IPS-20b (cell line): ENCODE measurements at regions not wholly inside any gene's neighbourhood (a gene's known extent, or its start where the extent isn't known, plus 50 kb on each side); places are given as distances from the start of the nearest gene placed in this dataset.

ENCODE experiments used
- H3K27ac ChIP-seq: one replicate; pipeline ENCODE4 v1.5.1; 2013; ENCODE audit warnings: low read length
- H3K27me3 ChIP-seq: 2 replicates; pipeline ENCODE4 v1.6.1; 2013; ENCODE audit warnings: mild to moderate bottlenecking, low read length, inconsistent platforms; ENCODE audit not compliant: insufficient read depth
- H3K36me3 ChIP-seq: 2 replicates; pipeline ENCODE4 v1.6.1; 2013; ENCODE audit warnings: low read depth, mild to moderate bottlenecking, inconsistent platforms, low read length, moderate library complexity; ENCODE audit not compliant: insufficient read depth
- H3K4me1 ChIP-seq: 2 replicates; pipeline ENCODE4 v1.6.1; 2013; ENCODE audit warnings: mild to moderate bottlenecking, control low read depth, inconsistent platforms, low read length, moderate library complexity; ENCODE audit not compliant: insufficient read depth
- H3K4me3 ChIP-seq: 2 replicates; pipeline ENCODE4 v1.5.1; 2013; ENCODE audit warnings: mild to moderate bottlenecking, low read length, inconsistent platforms
- H3K9ac ChIP-seq: 2 replicates; pipeline ENCODE4 v1.6.1; 2013; ENCODE audit warnings: low read depth, mild to moderate bottlenecking, inconsistent platforms, low read length, moderate library complexity
- H3K9me3 ChIP-seq: 2 replicates; pipeline ENCODE4 v1.6.1; 2013; ENCODE audit warnings: mild to moderate bottlenecking, low read depth, low read length, inconsistent platforms; ENCODE audit not compliant: insufficient read depth

DNA sequence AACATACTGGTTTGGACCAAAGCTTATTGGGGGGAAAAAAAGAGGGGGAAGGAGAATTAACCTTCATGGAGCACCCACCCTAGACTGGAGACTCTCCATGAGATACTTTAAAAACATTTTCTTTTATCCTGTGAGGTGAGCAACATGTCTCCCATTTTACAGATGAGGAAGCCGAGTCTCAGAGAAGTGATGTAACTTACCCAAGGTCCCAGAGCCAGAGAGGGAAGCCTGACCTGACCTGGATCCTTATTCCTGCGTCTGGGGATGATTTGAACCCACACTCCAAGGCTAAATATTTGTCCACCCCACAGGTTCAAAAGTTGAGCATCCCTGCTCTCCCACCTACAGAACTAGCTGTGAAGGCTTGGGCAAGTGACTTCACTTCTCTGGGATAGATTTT, 137.9 kb upstream of the JUN start:
- Histone ChIP-seq H3K27ac (no peak overlapping the region), H3K27me3 (no peaks in the 10 kb centered on the region), H3K9me3 (no peaks in the 10 kb centered on the region), H3K36me3 (no peaks in the 10 kb centered on the region), H3K4me1 (no peaks in the 10 kb centered on the region), H3K4me3 (no peak overlapping the region), H3K9ac (no peak overlapping the region)

DNA sequence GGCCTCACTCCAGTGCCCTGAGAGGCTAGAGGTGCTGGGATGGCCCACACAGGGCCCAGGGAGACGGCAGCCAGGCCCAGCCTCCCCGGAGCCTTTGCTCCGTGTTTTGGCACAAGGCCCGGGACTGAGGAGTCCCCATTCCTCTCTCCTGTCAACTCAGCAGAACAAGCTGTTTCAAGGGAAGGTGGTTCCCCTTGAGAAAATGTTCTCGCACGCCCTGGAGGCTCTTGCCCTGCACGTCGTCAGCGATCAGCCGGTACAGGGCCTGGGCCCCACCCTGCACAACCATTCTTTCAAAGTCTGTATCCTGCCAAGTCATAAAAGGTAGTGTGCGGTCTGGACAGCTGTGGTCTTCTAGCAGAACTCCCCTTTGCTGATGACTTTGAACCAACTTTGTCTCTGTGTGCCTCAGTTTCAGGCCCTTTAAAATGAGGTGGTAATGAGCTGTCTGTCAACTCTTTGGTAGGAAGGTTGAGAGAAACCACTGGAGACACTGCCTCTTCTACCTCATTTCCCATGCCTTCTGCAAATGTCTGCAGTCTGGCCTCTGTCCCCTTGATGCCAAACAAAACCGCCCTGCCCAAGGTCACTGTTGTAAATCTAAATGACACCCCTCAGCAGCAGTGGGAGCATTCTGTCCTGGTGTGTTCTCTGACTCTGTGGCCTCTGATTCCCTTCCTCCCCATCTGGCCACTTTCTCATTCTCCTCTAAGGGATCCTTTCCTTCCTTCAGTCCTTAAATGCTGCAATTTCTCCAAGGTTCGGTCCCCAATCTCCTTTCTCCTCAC, 138.6 kb upstream of the JUN start:
- Histone ChIP-seq H3K9me3 (no peaks in the 10 kb centered on the region), H3K4me3 (no peak overlapping the region), H3K4me1 (no peaks in the 10 kb centered on the region), H3K27me3 (no peaks in the 10 kb centered on the region), H3K9ac (no peak overlapping the region), H3K36me3 (no peaks in the 10 kb centered on the region), H3K27ac (no peak overlapping the region)

DNA sequence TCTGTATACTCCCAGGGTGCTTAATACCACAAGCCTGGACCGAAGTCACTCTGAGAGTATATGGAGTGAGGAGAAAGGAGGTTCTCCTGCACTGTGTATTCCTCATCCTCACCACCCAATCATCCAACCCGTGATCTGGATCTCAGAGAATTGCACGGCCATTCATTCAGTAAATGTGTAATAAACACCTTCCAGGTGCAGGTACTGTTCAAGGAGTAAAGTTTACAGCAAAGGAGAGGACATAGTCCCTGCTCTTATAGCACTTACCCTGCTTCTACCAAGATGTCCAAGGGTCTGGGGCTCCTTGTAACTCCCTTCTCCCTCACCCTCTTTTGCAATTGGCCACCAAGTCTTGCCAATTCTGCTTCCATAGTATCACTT, 139.2 kb upstream of the JUN start:
- Histone ChIP-seq H3K4me3 (no peak overlapping the region), H3K27ac (no peak overlapping the region), H3K9me3 (no peaks in the 10 kb centered on the region), H3K9ac (no peak overlapping the region), H3K36me3 (no peaks in the 10 kb centered on the region), H3K27me3 (no peaks in the 10 kb centered on the region), H3K4me1 (no peaks in the 10 kb centered on the region)

DNA sequence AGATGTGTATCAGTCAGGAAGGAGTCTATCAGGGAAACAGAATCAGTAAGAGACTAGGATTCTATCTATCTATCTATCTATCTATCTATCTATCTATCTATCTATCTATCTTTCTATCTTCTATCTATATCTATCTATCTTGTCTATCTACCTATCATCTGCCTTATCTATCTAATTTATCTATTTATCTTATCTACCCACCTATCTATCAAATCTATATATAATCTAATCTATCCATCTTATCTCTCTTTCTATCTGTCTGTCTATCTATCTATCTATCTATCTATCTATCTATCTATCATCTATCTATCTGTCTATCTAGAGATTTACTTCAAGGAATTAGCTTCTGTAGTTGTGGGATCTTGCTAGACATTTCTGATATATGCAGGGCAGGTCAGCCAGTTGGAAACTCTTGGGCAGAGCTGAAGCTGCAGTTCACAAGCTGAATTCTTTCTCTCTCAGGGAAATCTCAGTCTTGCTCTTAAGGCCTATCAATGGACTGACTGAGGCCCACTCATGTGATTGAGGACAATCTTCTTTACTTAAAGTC, 140.2 kb upstream of the JUN start:
- H3K36me3 ChIP-seq = no peaks in the 10 kb centered on the region
- no peaks in the 10 kb centered on the region for H3K4me1 ChIP-seq
- no peak overlapping the region for H3K27ac ChIP-seq
- H3K9me3 ChIP-seq = no peaks in the 10 kb centered on the region
- H3K4me3 ChIP-seq = no peak overlapping the region
- H3K9ac ChIP-seq = no peak overlapping the region
- H3K27me3 ChIP-seq = no peaks in the 10 kb centered on the region

DNA sequence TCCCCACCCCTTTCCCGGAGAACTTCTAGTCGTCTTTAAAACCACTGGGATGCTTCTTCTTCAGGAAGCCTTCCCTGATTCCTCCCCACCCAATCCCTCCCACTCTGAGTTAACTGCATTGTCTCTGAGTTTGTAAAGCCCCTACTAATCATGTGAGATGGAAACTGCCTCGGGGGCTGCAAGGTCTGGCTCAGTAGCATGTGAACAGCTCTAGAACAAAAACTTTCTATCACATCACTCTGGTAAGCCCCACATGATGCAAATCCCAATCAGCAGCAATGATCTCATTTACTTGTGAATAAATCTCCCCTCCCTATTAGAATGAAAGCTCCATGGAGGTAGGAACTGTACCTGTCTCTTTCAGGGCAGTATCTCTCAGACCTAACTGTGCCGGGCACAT, 141.0 kb upstream of the JUN start:
- Histone ChIP-seq H3K9me3 (no peaks in the 10 kb centered on the region), H3K9ac (no peak overlapping the region), H3K4me1 (no peaks in the 10 kb centered on the region), H3K36me3 (no peaks in the 10 kb centered on the region), H3K27ac (no peak overlapping the region), H3K27me3 (no peaks in the 10 kb centered on the region), H3K4me3 (no peak overlapping the region)

DNA sequence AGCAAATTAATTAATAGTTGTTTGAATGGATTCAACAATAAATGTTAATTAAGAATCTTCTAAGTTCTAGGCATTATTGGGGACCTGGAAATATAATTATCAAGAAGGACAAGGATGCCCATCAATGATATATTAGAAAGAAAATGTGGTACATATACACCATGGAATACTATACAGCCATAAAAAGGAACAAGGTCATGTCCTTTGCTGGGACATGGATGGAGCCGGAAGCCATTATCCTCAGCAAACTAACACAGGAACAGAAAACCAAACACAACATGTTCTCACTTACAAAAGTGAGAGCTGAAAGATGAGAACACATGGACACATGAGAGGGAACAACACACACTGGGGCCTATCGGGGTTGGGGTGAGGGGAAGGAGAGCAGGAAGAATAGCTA, 141.4 kb upstream of the JUN start:
- Histone ChIP-seq H3K4me1 (no peaks in the 10 kb centered on the region), H3K9ac (no peak overlapping the region), H3K4me3 (no peak overlapping the region), H3K27ac (no peak overlapping the region), H3K27me3 (no peaks in the 10 kb centered on the region), H3K36me3 (no peaks in the 10 kb centered on the region), H3K9me3 (no peaks in the 10 kb centered on the region)

DNA sequence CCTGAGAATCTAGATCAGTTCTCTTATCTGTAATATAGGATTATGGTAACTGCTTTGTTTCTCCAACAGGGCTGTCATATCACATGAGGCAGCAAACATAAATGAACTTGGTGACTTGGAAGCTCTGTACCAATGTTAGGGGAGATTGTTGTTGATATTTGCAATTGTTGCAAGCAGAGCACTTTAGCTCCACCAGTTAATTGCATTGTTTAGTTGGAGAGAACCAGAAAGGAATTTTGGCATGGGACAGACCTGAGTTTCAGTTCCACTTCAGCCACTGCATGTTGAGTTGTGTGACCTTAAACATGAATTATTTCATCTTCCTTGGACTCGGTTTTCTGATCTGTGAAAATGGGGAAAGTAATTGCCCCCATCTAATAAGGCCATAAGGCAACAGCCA, 142.3 kb upstream of the JUN start:
- Histone ChIP-seq H3K9ac (no peak overlapping the region), H3K4me1 (no peaks in the 10 kb centered on the region), H3K27me3 (no peaks in the 10 kb centered on the region), H3K27ac (no peak overlapping the region), H3K36me3 (no peaks in the 10 kb centered on the region), H3K4me3 (no peak overlapping the region), H3K9me3 (no peaks in the 10 kb centered on the region)

DNA sequence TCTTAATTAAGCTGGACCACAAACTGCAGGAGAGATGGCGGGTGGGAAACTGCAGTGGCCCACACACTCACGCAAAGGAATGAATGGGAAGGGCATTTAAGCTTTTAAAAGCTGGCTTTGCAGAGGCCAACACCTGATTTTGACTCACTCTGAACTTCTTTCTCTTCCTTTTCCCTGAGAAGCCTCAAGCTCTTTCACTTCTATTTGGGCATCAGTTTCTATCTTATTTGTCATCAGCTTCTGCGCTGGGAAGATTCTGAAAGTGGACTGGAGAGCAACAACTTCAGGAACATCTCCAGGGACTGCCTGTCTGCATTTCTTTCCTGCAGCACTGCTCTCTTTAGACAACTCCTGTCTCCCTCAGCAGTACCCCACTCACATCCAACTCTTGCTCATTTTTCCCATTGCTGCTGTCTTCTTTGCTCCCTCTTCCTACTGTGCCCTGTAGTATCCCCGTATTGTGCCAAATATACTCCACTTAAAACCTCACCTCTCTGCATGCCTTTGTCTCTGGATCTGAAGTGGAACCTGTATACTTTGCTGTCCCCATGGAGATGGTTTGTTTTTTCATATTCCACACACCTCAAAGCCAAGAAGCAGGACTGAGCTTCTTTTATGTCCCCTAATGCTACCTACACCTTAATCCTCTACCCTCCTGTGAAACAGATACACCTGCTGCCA, 143.3 kb upstream of the JUN start:
- H3K4me3 ChIP-seq = no peak overlapping the region
- no peaks in the 10 kb centered on the region for H3K9me3 ChIP-seq
- H3K4me1 ChIP-seq = no peaks in the 10 kb centered on the region
- no peak overlapping the region for H3K27ac ChIP-seq
- no peaks in the 10 kb centered on the region for H3K27me3 ChIP-seq
- no peak overlapping the region for H3K9ac ChIP-seq
- H3K36me3 ChIP-seq = no peaks in the 10 kb centered on the region

DNA sequence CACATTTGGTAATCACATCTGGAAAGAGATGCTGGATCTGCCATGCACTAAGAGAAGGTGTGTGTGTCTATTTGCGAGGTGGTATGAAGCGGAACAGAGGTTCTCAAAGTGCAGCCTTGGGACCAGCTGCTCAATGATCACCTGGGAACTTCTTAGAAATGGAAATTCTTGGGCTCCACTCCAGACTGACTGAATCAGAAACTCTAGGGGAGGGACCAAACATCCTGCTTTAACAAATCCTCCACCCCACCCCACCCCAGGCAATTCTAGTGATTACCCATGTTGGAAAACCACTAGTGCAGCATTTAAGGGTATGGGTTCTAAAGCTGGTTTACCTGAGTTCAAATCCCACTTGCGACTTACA, 143.9 kb upstream of the JUN start:
- H3K9me3 ChIP-seq = no peaks in the 10 kb centered on the region
- no peak overlapping the region for H3K4me3 ChIP-seq
- no peak overlapping the region for H3K27ac ChIP-seq
- H3K4me1 ChIP-seq = no peaks in the 10 kb centered on the region
- H3K36me3 ChIP-seq = no peaks in the 10 kb centered on the region
- no peak overlapping the region for H3K9ac ChIP-seq
- H3K27me3 ChIP-seq = no peaks in the 10 kb centered on the region

DNA sequence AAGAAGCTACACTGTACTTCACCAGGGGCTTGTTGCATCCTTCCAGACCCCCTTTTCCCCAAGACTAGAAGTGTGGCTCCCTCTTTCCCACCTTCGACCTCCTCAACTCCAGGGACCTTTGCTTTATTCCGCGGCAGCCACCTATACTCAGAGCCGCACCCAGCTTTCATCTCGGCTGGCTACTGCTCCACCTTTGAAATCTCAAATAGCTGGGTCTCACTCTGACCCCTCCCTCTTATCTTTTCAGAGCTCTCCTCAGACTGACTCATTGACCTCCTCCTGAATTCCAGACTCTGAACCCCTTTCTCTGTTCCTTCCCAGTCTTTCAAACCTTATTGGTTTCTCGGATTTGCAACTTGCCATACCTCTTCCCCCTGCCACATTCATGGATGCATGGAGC, 144.7 kb upstream of the JUN start:
- Histone ChIP-seq H3K4me3 (no peak overlapping the region), H3K9ac (no peak overlapping the region), H3K9me3 (no peaks in the 10 kb centered on the region), H3K4me1 (no peaks in the 10 kb centered on the region), H3K27ac (no peak overlapping the region), H3K27me3 (no peaks in the 10 kb centered on the region), H3K36me3 (no peaks in the 10 kb centered on the region)

DNA sequence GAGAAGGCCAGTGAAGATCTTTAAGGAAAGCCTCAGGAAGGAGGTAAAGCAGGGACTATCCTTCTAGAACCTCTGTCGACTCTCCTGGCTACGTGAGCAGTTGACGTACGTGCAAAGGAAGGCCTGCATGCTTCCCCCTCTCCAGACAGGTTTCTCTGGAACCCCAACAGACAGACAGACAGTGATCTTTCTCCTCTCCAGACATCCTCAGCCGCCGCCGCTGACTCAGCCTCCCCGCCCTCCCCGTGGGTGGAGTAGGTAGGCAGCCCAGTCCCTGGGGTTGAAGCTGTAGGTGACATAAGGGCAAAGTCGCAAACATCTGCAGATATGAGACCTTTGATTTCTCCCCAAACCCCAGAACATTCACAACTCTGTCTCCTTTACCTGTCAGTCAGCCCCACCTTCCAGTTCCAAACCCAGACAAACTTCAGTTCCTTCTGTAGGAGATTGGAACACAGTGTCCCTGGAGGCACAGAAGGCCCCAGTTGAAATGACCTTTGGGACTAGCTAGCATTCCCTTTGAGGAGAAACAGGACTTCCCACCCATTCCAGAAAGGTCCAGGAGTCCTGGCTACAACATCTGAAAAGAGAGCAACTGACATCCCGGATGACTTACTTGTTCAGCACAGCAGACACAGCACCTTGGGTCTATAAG, 146.0 kb upstream of the JUN start:
- Histone ChIP-seq H3K27ac (no peak overlapping the region), H3K36me3 (no peaks in the 10 kb centered on the region), H3K27me3 (no peaks in the 10 kb centered on the region), H3K4me1 (no peaks in the 10 kb centered on the region), H3K4me3 (no peak overlapping the region), H3K9ac (no peak overlapping the region), H3K9me3 (no peaks in the 10 kb centered on the region)

DNA sequence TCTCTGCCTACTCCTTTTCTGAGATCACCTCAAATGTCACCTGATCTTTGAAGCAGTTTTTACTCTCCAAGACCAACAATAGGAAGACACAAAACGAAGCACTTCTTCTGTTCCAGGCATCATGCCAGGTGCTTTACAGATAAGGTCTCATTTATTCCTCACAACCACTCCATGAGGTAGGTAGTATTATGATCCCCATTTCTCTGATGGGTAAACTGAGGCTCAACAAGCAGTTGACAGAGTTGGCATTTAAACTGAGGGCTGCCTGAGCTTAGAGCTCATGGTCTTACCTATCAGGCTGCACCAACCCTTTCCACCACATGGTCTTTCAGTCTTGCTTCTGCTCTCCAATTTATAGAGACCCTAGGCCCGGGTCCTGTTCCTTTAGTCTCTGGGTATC, 147.2 kb upstream of the JUN start:
- no peaks in the 10 kb centered on the region for H3K9me3 ChIP-seq
- H3K36me3 ChIP-seq = no peaks in the 10 kb centered on the region
- no peak overlapping the region for H3K27ac ChIP-seq
- no peak overlapping the region for H3K9ac ChIP-seq
- H3K27me3 ChIP-seq = no peaks in the 10 kb centered on the region
- no peak overlapping the region for H3K4me3 ChIP-seq
- H3K4me1 ChIP-seq = no peaks in the 10 kb centered on the region
